GM19099 (cell line): ENCODE measurements at regions not wholly inside any gene's neighbourhood (a gene's known extent, or its start where the extent isn't known, plus 50 kb on each side); places are given as distances from the start of the nearest gene placed in this dataset.
A peak's percentile ranks its signal among the peaks of the same experiment; 100 is the strongest.

ENCODE experiments used
- POLR2A ChIP-seq: IDR thresholded peaks from 3 replicates; pipeline ENCODE4 v1.6.1; 2011; ENCODE audit warnings: low read depth; ENCODE audit not compliant: insufficient read length; ENCODE audit errors: extremely low read depth

DNA sequence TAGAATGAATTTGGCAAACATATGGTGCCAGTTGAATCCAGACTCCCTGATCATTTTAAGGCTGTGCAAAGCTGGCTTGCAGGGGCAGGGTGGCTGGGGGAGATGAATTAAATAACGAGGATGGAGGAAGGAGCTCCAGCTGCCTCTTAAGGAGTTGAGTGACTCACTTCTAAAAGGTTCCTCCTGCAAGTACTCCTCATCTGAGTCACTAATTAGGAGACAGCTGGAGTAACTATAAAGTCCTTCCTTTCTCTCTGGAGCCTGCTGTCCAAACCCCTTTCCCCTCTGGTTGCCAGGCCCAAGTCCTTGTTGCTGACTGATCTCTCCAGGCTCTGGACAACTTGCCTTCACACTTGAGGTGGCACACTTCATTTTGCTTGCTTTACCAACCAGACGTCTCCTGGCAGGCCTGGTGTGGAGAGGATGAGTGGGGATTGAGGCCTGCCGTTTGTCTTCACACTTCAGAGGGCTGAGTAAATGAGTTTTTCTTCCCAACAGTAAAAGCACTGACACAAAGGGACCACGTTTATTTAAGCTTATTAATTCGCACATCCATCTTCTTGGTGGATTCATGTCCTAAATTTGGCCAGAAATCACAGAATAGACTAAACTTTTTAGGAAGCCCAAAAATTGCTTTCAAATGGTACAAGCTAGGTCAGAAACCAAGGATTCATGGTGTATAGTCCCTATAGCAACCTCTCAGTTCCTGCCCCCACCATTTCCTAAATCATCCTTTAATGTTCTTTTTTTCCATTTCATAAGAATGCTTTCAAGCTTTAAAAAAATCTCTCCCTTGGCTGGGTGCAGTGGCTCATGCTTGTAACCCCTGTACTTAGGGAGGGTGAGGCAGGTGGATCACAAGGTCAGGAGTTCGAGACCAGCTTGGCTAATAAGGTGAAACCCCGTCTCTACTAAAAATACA is 90.5 kb upstream of the MYRIP start:
- no peak for TF ChIP-seq POLR2A

DNA sequence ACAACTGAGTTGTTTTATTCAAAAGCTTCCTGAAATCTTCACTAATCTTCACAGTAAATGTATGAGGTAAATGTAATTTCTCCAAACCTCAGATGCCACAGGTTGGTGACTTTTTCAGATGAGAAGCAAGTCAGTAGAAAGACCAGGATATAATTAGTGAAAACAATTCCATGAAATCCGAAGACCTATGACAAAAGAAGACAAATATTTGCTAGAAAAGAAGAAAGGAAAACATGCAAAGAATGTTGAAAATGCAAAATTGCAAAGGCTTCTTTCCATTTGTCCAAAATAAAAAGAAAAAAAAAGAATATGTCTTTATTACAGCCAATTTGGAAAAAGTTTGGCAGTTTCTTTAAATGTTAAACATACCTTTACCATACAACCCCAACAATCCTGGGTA is 88.3 kb upstream of the MYRIP start:
- no peak for TF ChIP-seq POLR2A

DNA sequence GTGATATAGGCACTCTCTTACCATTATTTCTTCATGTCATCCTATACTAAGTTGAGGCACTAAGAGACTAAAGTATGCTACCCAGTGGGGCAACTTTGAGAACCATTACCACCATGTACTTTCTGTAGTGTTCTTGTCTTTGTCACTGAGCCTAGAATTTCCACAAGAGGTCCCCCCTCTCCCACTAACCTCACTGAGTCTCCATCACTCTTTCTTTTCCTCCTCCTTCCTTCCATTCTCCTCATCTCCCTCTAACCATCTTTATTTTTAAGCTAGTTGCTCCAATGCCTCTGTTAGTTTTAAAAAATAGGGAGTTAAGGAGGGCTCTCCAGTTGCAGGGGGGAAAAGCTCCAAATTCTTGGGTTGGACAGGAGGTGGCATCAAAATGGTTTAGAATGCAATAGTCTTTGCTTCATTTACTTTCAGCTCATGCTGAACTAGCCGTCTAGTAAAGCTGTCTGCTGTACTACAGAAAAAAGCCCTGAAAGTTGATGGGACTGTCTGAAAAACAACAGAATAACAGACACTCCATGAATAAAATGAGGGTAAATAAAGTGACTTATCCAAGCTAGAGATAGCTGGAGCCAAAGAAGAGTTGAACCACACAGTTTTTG is 85.1 kb upstream of the MYRIP start:
- TF ChIP-seq POLR2A, result no peak

DNA sequence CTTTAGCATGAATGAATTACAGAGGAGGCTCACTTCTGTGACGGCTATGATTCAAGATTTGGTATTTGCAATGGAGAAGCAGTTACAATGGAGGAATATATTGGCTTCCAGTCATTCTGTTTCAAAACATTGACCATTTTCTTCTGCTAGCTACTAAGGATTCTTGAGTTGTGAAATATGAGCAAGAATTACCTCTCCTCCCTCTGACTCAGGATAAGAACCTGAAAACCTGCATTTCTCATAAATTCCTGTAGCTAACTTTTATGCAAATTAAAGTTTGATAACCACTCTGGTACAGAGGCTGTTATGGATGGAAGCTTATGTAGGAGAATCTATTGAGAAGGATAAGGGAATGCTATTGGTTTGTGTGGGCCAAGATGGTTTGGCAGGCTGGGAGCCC is 84.1 kb upstream of the MYRIP start:
- no peak for TF ChIP-seq POLR2A

DNA sequence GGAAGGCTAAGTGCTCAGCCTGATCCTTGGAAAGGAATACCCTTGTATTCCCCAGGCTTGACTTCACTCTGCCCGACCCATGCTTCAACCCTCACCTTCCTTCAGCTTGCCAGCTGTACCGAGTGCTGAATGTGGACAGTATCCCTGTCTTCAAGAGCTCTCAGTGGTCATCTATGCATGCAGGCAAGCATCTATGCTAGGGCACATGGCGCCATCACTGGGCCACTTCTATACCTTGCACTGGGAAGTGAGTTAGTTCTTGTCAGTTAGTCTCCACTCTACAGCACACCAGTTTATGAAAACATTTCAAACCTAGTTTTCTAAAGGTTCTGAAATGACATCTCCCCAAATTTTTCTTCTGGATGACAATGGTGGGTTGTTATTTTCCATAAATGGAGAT is 82.0 kb upstream of the MYRIP start:
- no peak for TF ChIP-seq POLR2A

DNA sequence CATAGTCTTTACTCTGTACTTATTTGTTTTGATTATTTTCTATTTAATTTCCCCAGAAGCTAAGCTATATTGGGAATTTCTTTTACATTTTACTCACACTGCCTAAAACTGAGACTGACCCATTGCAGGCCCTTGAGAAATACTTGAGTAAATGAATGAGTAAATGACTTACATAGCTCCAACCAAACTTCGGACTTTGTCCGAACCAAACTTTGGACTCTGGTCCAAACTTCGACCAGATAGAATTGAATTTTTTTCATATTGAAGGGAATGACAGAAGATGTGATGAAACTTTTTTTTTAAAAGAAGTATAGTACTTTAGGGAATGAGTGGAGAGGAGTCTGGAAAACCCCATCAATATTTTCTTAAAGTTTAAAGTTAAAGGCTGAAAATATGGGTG is 75.6 kb upstream of the MYRIP start:
- TF ChIP-seq POLR2A, result no peak

DNA sequence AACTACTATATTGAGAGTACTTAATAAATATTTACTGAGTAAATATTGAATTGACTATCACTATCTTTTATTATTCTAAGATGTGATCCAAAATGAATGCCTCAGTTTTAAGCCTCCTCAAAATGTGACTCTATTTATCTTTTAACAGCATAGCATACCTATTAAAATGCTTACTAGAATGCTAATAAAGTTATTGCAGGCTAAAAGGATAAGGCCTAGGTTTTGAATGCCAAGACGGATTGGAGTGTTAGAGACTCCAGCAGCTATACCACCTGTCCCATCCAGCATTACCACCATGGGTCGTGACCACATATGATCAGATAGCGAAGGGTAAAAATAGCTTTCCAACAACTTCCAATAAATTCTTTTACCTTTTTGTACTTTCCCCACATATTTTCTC is 64.7 kb upstream of the MYRIP start:
- no peak for TF ChIP-seq POLR2A

DNA sequence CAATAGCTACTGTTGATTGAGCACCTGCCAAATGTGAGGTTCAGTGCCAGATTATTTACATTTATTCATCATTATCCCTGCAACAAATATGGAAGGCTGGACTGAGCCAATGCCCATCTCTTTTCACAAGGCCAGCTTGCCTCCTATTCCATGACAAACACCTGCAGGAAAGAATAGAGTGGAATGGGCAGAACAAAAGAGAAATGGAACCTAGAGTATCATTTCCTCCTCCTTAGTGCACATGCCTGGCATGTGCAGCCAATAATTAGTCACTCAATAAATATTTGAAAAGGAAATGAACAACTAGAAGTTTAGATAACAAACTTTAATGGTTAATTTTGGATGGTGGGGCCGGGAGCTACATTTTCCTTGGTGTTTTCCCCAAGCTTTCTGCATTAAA is 61.4 kb upstream of the MYRIP start:
- TF ChIP-seq POLR2A, result no peak

DNA sequence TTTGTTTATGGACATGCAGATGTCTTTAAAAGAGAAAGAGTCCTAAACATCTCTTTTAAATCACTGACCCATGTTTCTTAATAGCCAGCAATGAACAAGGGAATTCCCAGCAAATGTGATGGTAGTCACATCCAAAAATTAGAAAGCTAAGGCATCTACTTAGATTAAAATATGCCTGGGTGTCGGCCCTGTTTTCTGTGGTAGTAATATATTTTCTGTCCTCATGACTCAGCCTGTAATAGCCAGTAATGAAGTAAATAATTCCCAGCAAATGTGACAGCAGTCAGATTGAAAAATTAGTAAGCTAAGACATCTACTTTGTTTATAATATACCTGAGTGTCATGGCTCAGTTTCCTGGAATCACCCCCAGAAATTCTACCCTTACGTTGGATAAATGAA is 60.6 kb upstream of the MYRIP start:
- TF ChIP-seq POLR2A, result no peak

DNA sequence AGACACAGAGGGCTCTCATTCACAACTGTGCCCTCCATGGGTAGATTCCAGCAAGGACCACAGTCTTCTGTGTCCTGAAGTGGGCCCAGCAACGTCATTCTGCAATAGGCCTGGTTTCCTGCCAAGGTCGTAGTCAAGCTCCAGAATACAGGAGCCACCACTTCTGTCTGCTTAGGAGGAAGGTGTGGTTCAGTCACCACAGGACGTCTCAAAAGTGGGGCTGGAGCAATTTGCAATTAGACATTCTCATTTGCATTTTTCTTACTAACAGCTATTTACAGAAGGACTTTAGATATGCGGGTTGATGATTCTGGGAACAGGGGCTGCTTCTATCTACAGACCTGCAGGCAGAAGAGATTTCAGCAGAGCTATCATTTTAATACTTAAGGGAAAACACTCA is 58.7 kb upstream of the MYRIP start:
- TF ChIP-seq POLR2A, result peak; percentile 40

DNA sequence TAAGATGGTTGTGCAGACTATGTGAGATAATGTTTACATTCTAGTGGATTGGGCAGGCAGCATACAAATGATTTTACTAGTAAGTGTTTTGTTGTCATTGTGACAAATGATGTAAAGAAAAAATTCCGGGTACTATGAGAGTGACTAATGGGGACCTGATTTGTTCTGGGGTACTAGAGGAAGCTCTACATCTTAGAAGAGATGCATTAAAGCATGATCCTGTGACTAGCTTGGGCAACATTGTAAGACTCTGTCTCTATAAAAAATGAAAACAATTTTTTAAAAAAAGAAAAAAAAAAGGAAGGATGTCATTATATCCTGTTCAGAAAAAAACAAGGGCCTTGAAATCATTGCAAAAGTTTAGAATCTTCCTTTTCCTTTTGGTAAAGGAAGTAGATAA is 58.1 kb upstream of the MYRIP start:
- TF ChIP-seq POLR2A, result no peak

DNA sequence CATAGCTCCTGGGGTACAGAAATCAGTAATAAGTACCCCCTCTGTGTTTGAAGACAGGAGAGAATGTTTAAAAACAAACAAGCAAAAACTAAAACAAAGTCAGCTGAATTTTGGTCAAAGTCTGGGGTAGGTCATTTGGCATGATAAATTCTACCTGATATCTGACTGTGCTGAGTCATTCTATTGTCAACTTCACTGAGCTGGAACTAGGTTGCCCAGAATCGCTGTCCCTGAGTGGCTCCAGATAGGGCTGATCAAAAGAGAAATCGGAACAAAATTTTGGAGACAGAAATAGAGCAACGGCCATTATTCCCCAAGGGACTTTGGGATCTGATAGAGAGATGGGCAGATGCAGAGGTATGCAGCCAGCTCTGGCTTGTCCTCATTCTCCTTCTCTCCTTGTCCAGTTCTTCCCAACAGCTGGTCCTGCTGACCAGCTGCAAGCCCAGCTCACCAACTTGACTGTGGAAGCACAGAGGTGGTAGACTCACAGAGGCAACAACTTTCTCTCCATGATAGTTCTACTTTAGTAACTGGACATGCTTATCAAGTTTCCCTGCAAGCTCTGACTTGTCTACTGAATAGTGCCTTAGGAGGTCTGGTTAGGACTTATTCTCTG is 57.3 kb upstream of the MYRIP start:
- no peak for TF ChIP-seq POLR2A

DNA sequence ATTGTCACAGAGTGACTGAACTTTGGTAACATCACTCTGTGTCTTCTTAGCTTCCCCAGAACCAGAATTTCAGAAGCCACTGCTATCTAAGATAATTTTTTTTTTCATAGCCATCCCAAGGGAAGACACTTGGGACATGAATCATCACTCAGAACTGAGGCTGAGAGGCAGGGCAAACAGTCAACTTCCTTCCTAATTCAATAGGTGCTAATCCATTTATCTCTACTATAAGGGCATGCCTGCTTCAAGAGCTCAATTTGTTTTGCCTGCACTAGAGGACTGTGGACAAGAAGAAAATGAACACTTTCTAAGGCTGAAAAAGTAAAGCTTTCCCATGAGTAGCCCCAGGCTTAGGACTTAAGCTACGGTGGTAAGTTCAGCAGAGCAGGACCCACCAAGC is 56.7 kb upstream of the MYRIP start:
- TF ChIP-seq POLR2A, result no peak

DNA sequence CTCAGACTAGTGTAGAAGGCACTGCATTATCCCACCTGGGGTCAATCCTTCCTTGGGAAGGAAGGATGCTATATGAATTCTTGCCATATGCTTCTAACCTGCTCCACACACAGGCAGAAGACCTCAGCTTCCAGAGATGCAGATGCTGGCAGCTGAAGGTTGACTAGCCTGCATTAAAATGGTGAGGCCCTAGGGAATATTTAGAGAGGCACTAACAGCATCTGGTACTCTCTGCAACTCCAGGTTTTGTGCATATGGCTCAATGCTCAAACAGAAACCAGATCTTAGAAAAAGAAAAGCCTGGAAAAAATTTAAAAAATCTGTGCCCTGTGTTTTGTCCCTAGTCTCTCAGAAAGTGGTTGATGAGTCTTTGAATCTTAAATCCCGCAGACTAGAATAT is 56.0 kb upstream of the MYRIP start:
- TF ChIP-seq POLR2A, result no peak

DNA sequence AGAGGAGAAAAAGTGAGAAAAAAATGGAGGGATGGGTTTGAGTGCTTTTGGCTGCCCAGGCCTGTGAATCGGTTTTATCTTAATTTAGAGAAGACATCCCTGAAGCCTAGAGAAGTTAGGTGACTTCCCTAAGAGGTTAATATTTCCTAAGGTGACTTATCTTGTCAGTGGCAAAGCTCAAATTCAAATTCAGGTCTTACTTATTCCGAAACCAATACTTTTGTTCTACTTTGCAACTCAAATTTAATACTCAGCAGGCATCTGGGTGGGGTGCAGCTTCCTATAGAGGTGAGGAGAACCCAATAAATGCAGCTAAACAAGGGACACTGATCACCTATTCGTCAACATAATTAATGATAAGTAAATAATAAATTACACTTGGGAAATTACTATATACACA is 54.9 kb upstream of the MYRIP start:
- TF ChIP-seq POLR2A, result no peak

DNA sequence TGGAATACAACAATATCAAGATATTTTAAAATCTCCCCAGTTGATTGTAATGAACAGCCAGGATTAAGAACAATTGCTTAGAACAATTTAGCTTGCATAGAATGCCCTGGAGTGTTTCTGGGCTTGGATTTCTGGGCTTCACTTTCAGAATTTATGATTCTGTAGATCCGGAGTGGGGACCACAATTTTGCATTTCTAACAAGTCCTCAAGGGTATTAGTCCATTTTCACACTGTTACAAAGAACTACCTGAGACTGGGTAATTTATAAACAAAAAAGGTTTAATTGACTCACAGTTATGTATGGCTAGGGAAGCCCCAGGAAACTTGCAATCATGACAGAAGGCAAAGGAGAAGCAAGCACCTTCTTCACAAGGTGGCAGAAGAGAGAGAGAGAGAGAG is 54.3 kb upstream of the MYRIP start:
- no peak for TF ChIP-seq POLR2A
